ENCODE measurements at regions not wholly inside any gene's neighbourhood (a gene's known extent, or its start where the extent isn't known, plus 50 kb on each side); places are given as distances from the start of the nearest gene placed in this dataset.
A peak's percentile ranks its signal among the peaks of the same experiment; 100 is the strongest.
"Not testable (repeated sequence)": the region's sequence is repeated elsewhere in the genome, so short reads cannot be mapped to it uniquely, and the experiment has no call there.

GRCh38 chr3:157865352-157866000 lies 240.7 kb downstream of the SHOX2 start:
- no peak for DNase-seq (ENCODE audit: low read depth)
- TF ChIP-seq CTCF (IDR thresholded peaks at IDR 0.05; ENCODE audit: insufficient read depth, low read depth, low read length) = peak; percentile 52

GRCh38 chr3:157861076-157861765 lies 245.0 kb downstream of the SHOX2 start:
- TF ChIP-seq CTCF (IDR thresholded peaks at IDR 0.05; ENCODE audit: insufficient read depth, low read depth, low read length) = no peak
- no peak overlapping the region for H3K4me3 ChIP-seq (ENCODE audit: low read depth, low read length)
- no peak for DNase-seq (ENCODE audit: low read depth)

More at GRCh38 chr3:157865352-157866000, 240.7 kb downstream of the SHOX2 start:
- no peak overlapping the region for H3K4me3 ChIP-seq (ENCODE audit: low read depth, low read length)

- TF ChIP-seq CTCF (IDR thresholded peaks at IDR 0.05; ENCODE audit: insufficient read depth, low read depth, low read length) = no peak
- no peak for DNase-seq (ENCODE audit: low read depth)
- H3K4me3 ChIP-seq (ENCODE audit: low read depth, low read length) = no peak overlapping the region
Observed at GRCh38 chr3:157859541-157859940, 246.7 kb downstream of the SHOX2 start.

GRCh38 chr3:157858821-157859220 lies 247.4 kb downstream of the SHOX2 start:
- no peak for TF ChIP-seq CTCF (IDR thresholded peaks at IDR 0.05; ENCODE audit: insufficient read depth, low read depth, low read length)
- no peak overlapping the region for H3K4me3 ChIP-seq (ENCODE audit: low read depth, low read length)
- no peak for DNase-seq (ENCODE audit: low read depth)

- no peak overlapping the region for H3K4me3 ChIP-seq (ENCODE audit: low read depth, low read length)
- no peak for TF ChIP-seq CTCF (IDR thresholded peaks at IDR 0.05; ENCODE audit: insufficient read depth, low read depth, low read length)
- no peak for DNase-seq (ENCODE audit: low read depth)
Observed at GRCh38 chr3:157857440-157857839, 248.8 kb downstream of the SHOX2 start.

GRCh38 chr3:157856078-157856939 lies 249.9 kb downstream of the SHOX2 start:
- TF ChIP-seq CTCF (IDR thresholded peaks at IDR 0.05; ENCODE audit: insufficient read depth, low read depth, low read length) = no peak
- peak; percentile 11 for DNase-seq (ENCODE audit: low read depth)

GRCh38 chr3:157845839-157846238 lies 260.4 kb downstream of the SHOX2 start:
- not testable (repeated sequence) for DNase-seq (ENCODE audit: low read depth)

More at GRCh38 chr3:157856078-157856939, 249.9 kb downstream of the SHOX2 start:
- no peak overlapping the region for H3K4me3 ChIP-seq (ENCODE audit: low read depth, low read length)

More at GRCh38 chr3:157845839-157846238, 260.4 kb downstream of the SHOX2 start:
- not testable (repeated sequence) for H3K4me3 ChIP-seq (ENCODE audit: low read depth, low read length)

All from fibroblast of villous mesenchyme (primary cell).